HL-60 (cell line): ENCODE measurements at regions not wholly inside any gene's neighbourhood (a gene's known extent, or its start where the extent isn't known, plus 50 kb on each side); places are given as distances from the start of the nearest gene placed in this dataset.

Experiments
- GABPA ChIP-seq: IDR thresholded peaks from 2 replicates; pipeline ENCODE4 v1.6.1; 2012; ENCODE audit warnings: low read depth
- POLR2AphosphoS5 ChIP-seq: IDR thresholded peaks from 2 replicates; pipeline ENCODE4 v1.6.1; 2012; ENCODE audit warnings: low read depth
- SPI1 ChIP-seq: IDR thresholded peaks from 2 replicates; pipeline ENCODE4 v1.6.1; 2012; ENCODE audit warnings: low read depth, mild to moderate bottlenecking, borderline replicate concordance
- TF ChIP-seq, protein P1 (sequence below): IDR thresholded peaks from one replicate; pipeline ENCODE4 v1.5.1; 2011; ENCODE audit warnings: low read length, control low read depth, inconsistent platforms; ENCODE audit not compliant: insufficient read depth
- TF ChIP-seq, protein P2 (sequence below): IDR thresholded peaks from 2 replicates; pipeline ENCODE4 v1.6.1; 2012; ENCODE audit warnings: low read depth; ENCODE audit not compliant: insufficient replicate concordance

DNA sequence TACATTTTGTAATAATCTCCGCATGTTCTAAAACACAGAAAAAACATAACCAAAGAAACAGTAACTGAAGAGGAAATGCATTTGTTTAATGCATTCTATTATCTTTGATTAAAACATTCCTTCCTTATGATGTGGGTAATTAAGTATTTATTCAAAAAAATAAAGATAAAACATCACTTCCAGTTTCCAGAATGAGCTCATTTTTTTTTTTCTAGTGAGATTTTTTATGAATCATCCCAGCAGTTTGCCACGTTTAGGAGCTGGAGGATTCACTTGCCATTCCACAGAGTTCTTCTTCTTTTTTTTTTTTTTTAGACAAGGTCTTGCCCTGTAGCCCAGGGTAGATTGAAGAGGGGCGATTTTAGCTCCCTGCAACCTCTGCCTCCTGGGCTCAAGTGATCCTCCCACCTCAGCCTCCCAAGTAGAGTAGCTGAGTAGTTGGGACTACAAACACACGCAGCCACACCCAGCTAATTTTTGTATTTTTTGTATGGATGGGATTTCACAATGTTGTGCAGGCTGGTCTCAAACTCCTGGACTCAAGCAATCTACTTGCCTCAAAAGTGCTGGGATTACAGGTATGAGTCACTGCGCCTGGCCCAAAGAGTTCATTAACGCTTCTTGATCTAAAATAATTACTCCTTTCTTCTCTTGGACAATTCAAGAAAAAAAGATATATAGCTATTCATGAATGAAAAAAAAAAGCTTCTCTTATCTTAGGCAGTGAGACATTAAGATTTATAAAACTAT is 177.3 kb downstream of the DKK1 start:
- TF ChIP-seq, protein P1, sequence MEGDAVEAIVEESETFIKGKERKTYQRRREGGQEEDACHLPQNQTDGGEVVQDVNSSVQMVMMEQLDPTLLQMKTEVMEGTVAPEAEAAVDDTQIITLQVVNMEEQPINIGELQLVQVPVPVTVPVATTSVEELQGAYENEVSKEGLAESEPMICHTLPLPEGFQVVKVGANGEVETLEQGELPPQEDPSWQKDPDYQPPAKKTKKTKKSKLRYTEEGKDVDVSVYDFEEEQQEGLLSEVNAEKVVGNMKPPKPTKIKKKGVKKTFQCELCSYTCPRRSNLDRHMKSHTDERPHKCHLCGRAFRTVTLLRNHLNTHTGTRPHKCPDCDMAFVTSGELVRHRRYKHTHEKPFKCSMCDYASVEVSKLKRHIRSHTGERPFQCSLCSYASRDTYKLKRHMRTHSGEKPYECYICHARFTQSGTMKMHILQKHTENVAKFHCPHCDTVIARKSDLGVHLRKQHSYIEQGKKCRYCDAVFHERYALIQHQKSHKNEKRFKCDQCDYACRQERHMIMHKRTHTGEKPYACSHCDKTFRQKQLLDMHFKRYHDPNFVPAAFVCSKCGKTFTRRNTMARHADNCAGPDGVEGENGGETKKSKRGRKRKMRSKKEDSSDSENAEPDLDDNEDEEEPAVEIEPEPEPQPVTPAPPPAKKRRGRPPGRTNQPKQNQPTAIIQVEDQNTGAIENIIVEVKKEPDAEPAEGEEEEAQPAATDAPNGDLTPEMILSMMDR, result no peak
- TF ChIP-seq POLR2AphosphoS5 (no peak), GABPA (no peak), SPI1 (no peak)
- TF ChIP-seq, protein P2, sequence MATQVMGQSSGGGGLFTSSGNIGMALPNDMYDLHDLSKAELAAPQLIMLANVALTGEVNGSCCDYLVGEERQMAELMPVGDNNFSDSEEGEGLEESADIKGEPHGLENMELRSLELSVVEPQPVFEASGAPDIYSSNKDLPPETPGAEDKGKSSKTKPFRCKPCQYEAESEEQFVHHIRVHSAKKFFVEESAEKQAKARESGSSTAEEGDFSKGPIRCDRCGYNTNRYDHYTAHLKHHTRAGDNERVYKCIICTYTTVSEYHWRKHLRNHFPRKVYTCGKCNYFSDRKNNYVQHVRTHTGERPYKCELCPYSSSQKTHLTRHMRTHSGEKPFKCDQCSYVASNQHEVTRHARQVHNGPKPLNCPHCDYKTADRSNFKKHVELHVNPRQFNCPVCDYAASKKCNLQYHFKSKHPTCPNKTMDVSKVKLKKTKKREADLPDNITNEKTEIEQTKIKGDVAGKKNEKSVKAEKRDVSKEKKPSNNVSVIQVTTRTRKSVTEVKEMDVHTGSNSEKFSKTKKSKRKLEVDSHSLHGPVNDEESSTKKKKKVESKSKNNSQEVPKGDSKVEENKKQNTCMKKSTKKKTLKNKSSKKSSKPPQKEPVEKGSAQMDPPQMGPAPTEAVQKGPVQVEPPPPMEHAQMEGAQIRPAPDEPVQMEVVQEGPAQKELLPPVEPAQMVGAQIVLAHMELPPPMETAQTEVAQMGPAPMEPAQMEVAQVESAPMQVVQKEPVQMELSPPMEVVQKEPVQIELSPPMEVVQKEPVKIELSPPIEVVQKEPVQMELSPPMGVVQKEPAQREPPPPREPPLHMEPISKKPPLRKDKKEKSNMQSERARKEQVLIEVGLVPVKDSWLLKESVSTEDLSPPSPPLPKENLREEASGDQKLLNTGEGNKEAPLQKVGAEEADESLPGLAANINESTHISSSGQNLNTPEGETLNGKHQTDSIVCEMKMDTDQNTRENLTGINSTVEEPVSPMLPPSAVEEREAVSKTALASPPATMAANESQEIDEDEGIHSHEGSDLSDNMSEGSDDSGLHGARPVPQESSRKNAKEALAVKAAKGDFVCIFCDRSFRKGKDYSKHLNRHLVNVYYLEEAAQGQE, result no peak
